Suprapubic skin (tissue), 4 donors: ENCODE measurements at regions not wholly inside any gene's neighbourhood (a gene's known extent, or its start where the extent isn't known, plus 50 kb on each side); places are given as distances from the start of the nearest gene placed in this dataset.

Experiments
- DNase-seq, 2 donors: peaks; one replicate each; pipeline ENCODE4 v3.0.0-alpha.2; 2019; ENCODE audit warnings: low spot score in 2 of 2
- H3K27ac ChIP-seq: fragments of 200-600 bp; sonication (generic); one replicate; pipeline ENCODE4 v1.5.1; 2019
- H3K27me3 ChIP-seq: fragments of 200-600 bp; sonication (generic); one replicate; pipeline ENCODE4 v1.5.1; 2019
- H3K36me3 ChIP-seq: fragments of 200-600 bp; sonication (generic); one replicate; pipeline ENCODE4 v1.5.1; 2019
- H3K4me1 ChIP-seq: fragments of 200-600 bp; sonication (generic); one replicate; pipeline ENCODE4 v1.5.1; 2019
- H3K4me3 ChIP-seq: fragments of 200-600 bp; sonication (generic); one replicate; pipeline ENCODE4 v1.5.1; 2019; ENCODE audit warnings: mild to moderate bottlenecking
- H3K9me3 ChIP-seq: fragments of 200-600 bp; sonication (generic); one replicate; pipeline ENCODE4 v1.5.1; 2019
- EP300 ChIP-seq: sonication (generic); formaldehyde crosslinking; IDR thresholded peaks from one replicate; pipeline ENCODE4 v1.6.1; 2017; ENCODE audit warnings: antibody characterized with exemption
- POLR2A ChIP-seq, 2 donors: fragments of 450-650 bp; IDR thresholded peaks; one replicate each; pipeline ENCODE4 v1.6.1; 2017; ENCODE audit warnings: antibody characterized with exemption in 2 of 2, mild to moderate bottlenecking in 2 of 2, moderate library complexity in 2 of 2
- POLR2AphosphoS5 ChIP-seq, 3 donors: sonication (generic); formaldehyde crosslinking; IDR thresholded peaks; one replicate each; pipeline ENCODE4 v1.6.1; 2017; ENCODE audit warnings: antibody characterized with exemption in 3 of 3
- WGBS: methylation state at CpG from one replicate; pipeline ENCODE4 v1.1.5; 2018; 5-methylcytosine and 5-hydroxymethylcytosine counted together
- TF ChIP-seq, protein P1 (sequence below), 2 donors: fragments of 200-600 bp in 1 of 2; fragments of 450-650 bp in 1 of 2; sonication (generic) in 1 of 2; IDR thresholded peaks; one replicate each; pipeline ENCODE4 v1.5.1; 2016 to 2019; ENCODE audit warnings: antibody characterized with exemption in 2 of 2, mild to moderate bottlenecking in 1 of 2, moderate library complexity in 1 of 2

DNA sequence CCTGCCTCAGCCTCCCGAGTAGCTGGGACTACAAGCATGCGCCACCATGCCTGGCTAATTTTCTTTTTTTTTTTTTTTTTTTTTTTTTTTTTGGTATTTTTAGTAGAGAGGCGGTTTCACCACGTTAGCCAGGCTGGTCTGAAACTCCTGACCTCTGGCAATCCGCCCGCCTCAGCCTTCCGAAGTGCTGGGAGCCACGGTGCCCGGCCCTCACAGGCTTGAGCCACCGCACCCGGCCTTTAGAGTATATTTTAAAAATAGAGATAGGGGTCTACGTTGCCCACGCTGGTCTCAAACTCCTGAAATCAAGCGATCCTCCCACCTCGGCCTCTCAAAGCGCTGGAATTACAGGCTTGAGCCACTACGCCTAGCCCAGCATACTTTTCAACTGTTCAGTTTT, 93.4 kb upstream of the CHD2 start:
- no peak overlapping the region for H3K4me3 ChIP-seq
- H3K9me3 ChIP-seq = no peaks in the 10 kb centered on the region
- H3K36me3 ChIP-seq = no peaks in the 10 kb centered on the region
- no peak for DNase-seq
- H3K27me3 ChIP-seq = no peaks in the 10 kb centered on the region
- TF ChIP-seq POLR2A (IDR thresholded peaks at IDR 0.05) (no peak), POLR2AphosphoS5 (IDR thresholded peaks at IDR 0.05) (no peak), EP300 (no peak)
- TF ChIP-seq, protein P1, sequence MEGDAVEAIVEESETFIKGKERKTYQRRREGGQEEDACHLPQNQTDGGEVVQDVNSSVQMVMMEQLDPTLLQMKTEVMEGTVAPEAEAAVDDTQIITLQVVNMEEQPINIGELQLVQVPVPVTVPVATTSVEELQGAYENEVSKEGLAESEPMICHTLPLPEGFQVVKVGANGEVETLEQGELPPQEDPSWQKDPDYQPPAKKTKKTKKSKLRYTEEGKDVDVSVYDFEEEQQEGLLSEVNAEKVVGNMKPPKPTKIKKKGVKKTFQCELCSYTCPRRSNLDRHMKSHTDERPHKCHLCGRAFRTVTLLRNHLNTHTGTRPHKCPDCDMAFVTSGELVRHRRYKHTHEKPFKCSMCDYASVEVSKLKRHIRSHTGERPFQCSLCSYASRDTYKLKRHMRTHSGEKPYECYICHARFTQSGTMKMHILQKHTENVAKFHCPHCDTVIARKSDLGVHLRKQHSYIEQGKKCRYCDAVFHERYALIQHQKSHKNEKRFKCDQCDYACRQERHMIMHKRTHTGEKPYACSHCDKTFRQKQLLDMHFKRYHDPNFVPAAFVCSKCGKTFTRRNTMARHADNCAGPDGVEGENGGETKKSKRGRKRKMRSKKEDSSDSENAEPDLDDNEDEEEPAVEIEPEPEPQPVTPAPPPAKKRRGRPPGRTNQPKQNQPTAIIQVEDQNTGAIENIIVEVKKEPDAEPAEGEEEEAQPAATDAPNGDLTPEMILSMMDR (IDR thresholded peaks at IDR 0.05) = no peak
- H3K27ac ChIP-seq = peak overlapping the region; percentile 98
- WGBS = 90% methylated on average over 17 of the region's 17 CpGs
- peaks cover 66% of the 10 kb centered on the region for H3K4me1 ChIP-seq

DNA sequence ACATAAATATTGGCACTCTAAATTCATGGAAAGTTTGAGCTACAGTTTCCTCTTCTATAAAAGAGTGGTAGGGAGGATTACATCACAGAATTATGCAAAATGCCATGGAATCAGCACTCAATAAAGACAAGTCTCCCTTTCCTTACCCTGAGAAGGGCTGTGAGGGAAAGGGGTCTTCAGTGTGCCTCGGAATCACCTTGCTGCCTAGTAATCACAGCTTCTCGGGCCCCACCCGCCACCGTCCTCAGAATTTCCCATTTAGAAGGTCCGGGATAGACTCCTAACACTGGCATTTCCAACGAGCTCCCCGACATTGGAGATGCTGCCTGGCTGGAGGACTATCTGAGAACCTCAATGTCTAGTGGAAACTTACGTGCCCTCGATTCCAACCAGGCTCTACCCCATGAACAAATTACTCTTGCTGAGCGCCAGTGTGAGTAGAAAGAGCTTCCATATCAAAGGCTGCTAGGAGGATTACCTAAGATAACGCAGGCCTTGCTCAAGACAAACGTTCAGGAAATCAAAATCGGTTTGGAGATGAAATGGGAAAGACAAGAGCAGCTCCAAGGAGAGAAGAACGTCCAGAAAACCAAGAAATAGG, 92.1 kb upstream of the CHD2 start:
- WGBS = 51% methylated on average over 14 of the region's 14 CpGs
- H3K36me3 ChIP-seq = no peaks in the 10 kb centered on the region
- no peaks in the 10 kb centered on the region for H3K27me3 ChIP-seq
- H3K27ac ChIP-seq = peak overlapping the region; percentile 98
- H3K4me1 ChIP-seq = peaks cover 63% of the 10 kb centered on the region
- peak; percentile 69 to 70 for DNase-seq
- TF ChIP-seq POLR2A (IDR thresholded peaks at IDR 0.05) (no peak), POLR2AphosphoS5 (IDR thresholded peaks at IDR 0.05) (no peak), EP300 (no peak)
- TF ChIP-seq, protein P1 (IDR thresholded peaks at IDR 0.05) = no peak
- H3K9me3 ChIP-seq = no peaks in the 10 kb centered on the region
- H3K4me3 ChIP-seq = peak overlapping the region; percentile 59

DNA sequence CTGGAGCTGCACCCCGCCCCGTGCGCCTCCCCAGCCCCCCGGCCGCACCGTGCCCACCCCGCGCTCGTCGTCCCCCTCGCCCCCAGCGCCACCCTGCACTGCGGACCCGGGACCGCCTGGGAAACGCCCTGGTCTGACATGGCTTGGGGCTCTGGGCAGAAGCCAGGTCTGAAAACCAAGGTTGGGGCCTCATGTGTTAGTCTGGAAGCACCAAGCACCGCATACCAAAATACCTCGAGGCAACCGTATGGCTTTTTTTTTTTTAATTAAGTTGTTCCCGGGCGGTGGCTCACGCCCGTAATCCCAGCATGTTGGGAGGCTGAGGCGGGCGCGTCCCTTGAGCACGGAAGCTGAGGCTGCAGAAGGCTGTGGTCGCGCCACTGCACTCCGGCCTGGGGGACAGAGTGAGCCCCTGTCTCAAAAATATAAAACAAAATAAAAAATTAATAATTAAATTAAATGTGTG, 91.5 kb upstream of the CHD2 start:
- Histone ChIP-seq H3K9me3 (no peaks in the 10 kb centered on the region), H3K27me3 (no peaks in the 10 kb centered on the region), H3K4me3 (peak overlapping the region; percentile 59), H3K4me1 (peaks cover 57% of the 10 kb centered on the region), H3K36me3 (no peaks in the 10 kb centered on the region), H3K27ac (peak overlapping the region; percentile 98)
- peak in 1 of 2 donors; percentile 87 for DNase-seq
- WGBS = 11% methylated on average over 20 of the region's 30 CpGs
- TF ChIP-seq POLR2AphosphoS5 (IDR thresholded peaks at IDR 0.05) (peak in 1 of 3 donors; percentile 19), EP300 (no peak), POLR2A (IDR thresholded peaks at IDR 0.05) (no peak)
- TF ChIP-seq, protein P1 (IDR thresholded peaks at IDR 0.05) = no peak

DNA sequence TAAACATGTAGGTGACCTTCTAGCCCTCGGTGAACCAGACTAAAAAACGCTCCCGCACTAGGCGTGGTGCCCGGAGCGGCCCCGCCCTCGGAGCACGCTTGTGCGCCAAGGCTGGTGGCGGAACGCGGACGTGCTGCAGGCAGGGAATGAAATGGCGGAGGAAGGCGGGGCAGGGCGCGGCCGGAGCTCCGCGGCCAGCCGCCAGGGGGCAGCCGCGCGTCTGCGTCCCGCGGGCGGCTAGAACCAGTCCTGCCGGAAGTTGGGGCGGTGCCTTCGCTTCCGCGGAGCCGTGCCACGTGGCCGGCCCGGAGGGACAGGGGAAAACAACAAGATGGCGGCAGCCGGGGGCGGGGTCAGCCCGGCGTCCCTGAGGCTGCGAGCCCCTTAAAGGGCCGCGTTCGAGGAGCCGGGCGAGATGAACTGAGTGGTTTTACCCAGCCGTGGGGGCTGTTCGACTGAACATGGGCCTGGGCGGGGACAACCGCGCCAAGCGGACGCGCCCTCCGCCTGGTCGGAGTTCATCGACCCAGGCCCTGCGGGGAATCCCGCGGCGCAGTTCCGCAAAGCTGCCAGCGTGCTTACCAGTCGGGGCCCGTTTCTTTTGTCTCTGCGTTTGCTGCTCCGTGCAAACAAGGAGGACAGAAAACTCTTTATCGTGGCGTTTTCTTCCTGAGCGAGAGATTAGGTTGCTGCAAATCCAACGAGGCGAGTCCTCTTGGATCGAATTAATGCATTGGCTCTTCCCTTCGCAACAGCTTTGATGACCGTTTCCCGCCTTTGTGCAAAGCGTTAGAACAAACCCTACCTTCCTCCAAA, 90.9 kb upstream of the CHD2 start:
- Histone ChIP-seq H3K4me3 (peak overlapping the region; percentile 59), H3K4me1 (peaks cover 51% of the 10 kb centered on the region), H3K27me3 (no peaks in the 10 kb centered on the region), H3K27ac (peak overlapping the region; percentile 98), H3K9me3 (no peaks in the 10 kb centered on the region), H3K36me3 (no peaks in the 10 kb centered on the region)
- peak; percentile 98 for DNase-seq
- peak; percentile 17 to 56 for TF ChIP-seq POLR2A (IDR thresholded peaks at IDR 0.05)
- TF ChIP-seq EP300 = no peak
- peak; percentile 49 to 85 (median 85) for TF ChIP-seq POLR2AphosphoS5 (IDR thresholded peaks at IDR 0.05)
- TF ChIP-seq, protein P1 (IDR thresholded peaks at IDR 0.05) = peak; percentile 98 to 100
- 0% methylated on average over 45 of the region's 80 CpGs for WGBS

DNA sequence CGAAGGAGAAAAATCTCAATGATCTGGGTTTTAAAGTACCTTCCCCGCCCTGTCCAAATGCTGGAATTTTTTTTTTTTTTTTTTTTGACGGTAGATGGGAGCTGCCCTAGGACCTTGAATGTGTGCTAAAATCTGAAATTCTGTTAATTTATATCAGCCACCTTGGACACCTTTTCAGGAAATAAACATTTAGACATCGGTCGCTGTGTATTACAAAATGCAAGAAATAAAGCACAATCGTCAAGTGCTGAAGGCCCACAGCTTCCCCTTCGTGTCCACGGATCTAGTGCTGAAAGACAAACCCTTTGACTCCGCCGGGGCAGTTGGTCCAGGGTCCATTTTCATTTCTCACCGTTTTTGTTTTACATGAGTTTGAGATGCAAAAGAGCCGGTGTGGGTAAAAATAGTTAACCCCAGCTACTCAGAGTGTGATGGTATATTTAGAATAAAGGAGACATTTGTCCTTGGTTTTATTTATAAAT, 90.2 kb upstream of the CHD2 start:
- peak overlapping the region; percentile 98 for H3K27ac ChIP-seq
- H3K36me3 ChIP-seq = no peaks in the 10 kb centered on the region
- peak overlapping the region; percentile 59 for H3K4me3 ChIP-seq
- no peak for TF ChIP-seq POLR2A (IDR thresholded peaks at IDR 0.05)
- no peak for TF ChIP-seq POLR2AphosphoS5 (IDR thresholded peaks at IDR 0.05)
- TF ChIP-seq, protein P1 (IDR thresholded peaks at IDR 0.05) = no peak
- no peak for TF ChIP-seq EP300
- no peaks in the 10 kb centered on the region for H3K27me3 ChIP-seq
- peaks cover 44% of the 10 kb centered on the region for H3K4me1 ChIP-seq
- DNase-seq = peak in 1 of 2 donors; percentile 77
- WGBS = 11% methylated on average over 12 of the region's 12 CpGs
- no peaks in the 10 kb centered on the region for H3K9me3 ChIP-seq
